Retina (tissue), 1 donor: ENCODE measurements at regions not wholly inside any gene's neighbourhood (a gene's known extent, or its start where the extent isn't known, plus 50 kb on each side); places are given as distances from the start of the nearest gene placed in this dataset.
A peak's percentile ranks its signal among the peaks of the same experiment; 100 is the strongest.
"Not testable (repeated sequence)": the region's sequence is repeated elsewhere in the genome, so short reads cannot be mapped to it uniquely, and the experiment has no call there.

Experiments used
- DNase-seq: peaks from one replicate; pipeline ENCODE4 v3.0.0-alpha.2; 2016

DNA sequence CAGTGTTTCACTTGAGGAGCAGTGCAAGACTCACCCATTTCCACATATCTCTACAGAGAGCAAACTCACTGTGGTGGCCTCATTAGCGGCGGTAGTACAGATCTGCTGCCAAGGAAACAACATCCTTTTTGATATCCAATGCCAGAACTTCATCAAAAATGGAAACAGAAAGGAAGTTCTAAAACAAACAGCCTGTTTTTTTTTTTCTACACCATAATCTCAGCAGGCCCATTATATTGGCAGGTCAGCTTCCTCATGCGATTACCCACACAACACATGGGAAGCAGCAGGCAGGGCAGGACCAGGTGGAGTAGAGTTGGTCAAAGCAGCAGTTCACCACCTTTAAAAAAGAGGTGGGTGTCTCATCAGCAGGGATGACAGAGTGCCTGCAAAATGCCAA is 678.9 kb upstream of the CELF4 start:
- no peak for DNase-seq

DNA sequence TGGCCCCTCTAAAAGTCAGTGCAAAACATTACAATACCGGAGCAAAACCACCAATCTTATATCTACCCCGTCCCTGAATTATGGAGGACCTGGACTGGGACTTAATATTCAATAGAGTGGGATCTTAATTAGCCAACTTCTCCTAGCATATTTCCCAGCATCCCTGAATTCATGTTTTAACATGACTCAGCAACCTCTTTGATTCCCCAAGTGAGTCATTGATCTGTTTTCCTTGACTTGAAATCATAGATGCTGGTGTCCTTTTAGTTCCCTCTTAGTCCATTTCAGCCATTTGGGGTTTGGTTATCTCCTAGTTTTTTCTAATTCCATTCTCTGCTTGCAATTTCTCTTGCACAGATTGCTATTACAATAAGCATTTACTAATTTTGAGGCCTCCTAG is 677.7 kb upstream of the CELF4 start:
- DNase-seq = no peak

GRCh38 chr18:38241736-38242135 is 676.1 kb upstream of the CELF4 start:
- no peak for DNase-seq

DNA sequence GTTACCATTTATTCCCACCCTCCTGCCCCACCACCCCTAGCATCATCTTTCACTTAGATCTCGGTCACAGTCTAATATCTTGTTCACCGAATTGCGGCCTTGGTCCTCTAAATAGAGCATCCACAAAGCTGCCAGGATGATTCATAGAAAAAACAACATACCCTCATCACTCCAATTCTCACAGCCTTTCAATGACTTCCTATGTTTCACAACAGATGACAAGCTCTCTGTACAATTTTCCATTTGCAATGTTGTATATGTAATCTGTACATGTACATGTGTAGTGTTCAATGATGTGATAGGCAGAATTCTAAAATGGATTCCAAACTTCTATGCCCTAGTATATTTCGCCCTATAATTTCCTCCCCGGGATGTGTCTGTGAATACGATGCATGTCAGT is 675.6 kb upstream of the CELF4 start:
- DNase-seq = no peak

GRCh38 chr18:38239606-38240005 is 674.0 kb upstream of the CELF4 start:
- DNase-seq = no peak

DNA sequence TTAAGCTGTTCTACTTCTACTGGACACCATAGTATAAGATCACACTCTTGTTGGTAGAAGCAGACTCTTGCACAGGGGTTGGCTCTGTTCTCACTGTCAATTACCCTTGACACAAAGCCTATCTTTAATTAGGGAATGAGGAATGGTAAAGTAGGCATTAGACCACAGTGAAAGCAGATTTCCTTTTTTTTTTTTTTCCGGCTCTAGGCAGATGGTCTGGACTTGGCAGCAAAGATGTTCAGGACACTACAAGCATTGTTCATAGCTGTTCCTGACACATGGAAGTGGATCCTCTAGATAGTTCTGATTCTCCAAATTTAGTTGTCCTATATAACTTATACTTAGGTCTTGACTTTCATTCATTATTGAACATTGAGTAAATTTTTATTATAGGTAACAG is 672.2 kb upstream of the CELF4 start:
- no peak for DNase-seq

DNA sequence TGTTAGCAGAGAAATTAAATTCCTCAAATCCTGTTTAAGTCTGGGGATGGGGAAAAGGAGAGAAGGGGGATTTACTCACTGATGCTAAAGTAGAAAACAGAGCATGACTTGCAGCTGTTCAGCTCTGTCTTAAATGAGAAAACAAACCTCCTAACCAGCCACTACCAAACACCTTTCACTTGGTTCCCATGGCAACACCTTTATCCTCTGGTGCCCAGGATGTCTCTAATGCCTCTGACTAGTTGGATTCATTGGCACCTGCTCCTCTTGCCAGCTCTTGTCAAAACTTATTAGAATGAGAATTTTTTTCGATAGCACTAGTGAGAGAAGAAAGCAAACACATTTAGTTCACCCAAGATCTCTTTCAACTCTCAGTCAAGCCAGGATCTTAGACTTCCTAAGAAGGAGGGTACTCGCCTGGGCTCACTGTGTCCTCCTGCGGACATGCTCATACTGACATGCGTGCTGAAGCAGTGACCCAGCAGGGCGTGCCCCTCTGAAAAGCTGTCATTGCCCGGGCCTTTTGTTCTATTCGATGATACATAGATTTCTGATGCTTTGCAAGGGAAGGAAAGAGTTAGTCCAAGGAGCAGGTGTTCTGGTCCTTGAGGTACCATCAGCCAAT is 656.0 kb upstream of the CELF4 start:
- peak; percentile 49 for DNase-seq

- no peak for DNase-seq
Measured at GRCh38 chr18:38198956-38199355, 633.4 kb upstream of the CELF4 start.

- no peak for DNase-seq
Measured at GRCh38 chr18:38198526-38198925, 632.9 kb upstream of the CELF4 start.

DNA sequence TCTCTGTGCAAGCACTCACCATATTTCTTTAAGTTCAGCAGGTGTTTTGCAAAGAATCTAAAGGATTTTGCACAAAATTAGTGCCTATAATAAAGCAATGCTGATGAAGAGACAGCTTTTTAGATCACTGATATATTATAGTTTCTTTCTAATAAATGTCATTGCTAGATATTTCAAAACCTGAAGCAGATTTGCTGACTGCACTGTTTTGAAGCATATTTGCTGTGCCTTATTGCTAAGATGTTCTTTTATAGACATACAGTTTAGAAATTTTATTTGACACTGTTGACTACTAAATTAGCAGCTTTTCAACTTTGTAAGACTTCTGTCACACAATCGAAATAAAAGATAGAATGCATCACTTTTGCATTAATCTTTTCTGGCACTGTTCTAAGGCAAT is 620.9 kb upstream of the CELF4 start:
- DNase-seq = no peak

DNA sequence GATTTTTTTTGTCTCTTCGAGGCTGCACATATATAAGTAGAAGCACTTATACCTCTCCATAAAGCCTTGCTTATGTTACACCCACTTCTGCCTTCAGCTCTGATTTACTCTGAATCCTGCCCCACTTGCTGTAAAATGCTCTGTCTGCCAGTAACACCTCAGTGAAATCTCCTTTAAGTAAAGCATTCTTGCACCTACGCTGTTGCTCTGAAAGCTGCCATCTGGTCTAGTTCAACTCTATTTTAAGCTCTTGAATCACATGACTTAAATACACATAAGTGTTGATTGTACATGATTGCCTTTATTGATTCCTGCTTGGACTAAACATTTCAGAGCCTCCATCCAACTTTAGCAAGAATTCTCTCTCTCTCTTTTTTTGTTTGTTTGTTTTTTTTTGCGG is 609.0 kb upstream of the CELF4 start:
- no peak for DNase-seq

DNA sequence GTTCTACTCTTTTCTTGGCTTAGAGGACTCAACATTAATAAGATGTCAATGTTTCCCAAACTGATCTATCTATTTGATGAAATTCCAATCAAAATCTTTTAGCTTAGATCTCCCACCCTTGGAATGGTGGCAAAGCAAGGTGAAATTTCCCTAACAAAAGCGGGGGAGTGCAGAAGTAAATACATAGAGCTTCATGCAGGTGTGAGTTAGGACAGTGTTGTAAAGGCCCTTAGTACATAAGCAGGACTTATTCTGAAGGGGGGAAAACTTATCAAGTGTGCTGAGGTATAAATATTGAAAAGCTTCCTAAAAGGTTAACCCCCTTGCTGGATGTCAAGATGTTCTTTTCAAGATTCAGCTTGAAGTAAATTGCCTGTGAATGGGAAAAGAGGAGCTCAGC is 608.6 kb upstream of the CELF4 start:
- no peak for DNase-seq

DNA sequence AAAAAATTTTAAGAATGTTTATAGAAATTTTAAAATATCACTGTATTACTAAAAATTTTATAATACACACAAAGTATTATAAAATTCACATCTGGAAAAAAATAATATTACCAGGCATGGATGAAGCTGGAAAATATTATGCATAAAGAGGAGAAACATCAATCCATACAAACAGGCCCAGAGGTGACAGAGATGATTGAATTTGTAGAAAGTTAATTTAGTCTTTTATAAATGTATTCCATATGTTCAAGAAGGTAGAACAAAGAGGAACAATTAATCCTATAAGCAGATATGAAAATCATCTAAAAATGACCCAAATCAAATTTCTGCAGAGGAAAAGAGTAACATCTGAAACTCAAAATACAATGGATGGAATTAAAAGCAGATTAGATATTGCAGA is 605.2 kb upstream of the CELF4 start:
- no peak for DNase-seq

DNA sequence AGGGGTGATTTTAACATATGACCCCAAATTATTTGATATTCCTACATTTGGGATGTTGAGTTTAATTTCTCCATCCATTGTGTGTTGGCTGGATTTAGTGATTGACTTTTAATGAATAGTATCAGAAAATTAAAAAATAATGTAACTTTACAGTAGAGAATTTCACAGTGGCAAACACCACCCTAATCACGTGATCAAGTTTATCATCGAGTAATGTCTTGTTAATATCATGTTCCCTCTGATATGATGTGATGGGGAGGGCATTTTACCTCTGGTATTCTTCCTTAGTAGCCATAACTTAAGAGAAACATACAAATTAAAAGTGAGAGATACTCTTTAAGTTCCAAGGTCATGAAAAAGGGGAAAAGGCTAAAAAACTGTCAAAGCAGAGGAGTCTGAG is 602.0 kb upstream of the CELF4 start:
- DNase-seq = no peak

DNA sequence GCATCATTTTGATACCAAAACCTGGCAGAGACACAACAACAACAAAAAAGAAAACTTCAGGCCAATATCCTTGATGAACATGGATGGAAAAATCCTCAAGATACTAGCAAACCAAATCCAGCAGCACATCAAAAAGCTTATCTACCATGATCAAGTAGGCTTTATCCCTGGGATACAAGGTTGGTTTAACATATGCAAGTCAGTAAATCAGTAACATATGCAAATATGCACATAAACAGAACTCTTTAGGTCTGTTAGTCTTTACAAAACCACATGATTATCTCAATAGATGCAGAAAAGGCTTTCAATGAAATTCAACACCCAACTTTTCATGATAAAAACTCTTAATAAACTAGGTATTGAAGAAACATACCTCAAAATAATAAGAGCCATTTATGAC is 587.5 kb upstream of the CELF4 start:
- not testable (repeated sequence) for DNase-seq

GRCh38 chr18:38116716-38117115 is 551.1 kb upstream of the CELF4 start:
- no peak for DNase-seq

- no peak for DNase-seq
Measured at GRCh38 chr18:38115201-38115600, 549.6 kb upstream of the CELF4 start.

DNA sequence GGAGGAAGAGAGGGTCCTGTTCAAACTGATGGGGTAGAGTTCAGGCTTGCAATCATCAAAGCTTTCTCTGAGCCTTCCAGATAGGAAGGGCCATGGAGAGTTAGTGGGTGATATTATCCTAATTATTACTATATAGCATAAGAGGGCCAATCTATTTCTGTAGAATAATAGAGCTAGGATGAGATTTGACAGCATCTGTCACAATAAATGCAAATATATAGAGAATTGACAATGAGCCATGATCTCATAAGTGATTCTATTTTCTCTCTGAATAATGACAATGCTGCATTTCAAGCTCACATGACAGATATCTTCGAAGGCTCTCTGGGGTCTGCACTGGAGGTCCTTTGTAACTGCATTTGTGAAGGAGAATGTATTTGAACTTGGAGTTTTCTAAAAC is 521.9 kb upstream of the CELF4 start:
- no peak for DNase-seq

GRCh38 chr18:38081516-38081915 is 515.9 kb upstream of the CELF4 start:
- DNase-seq = no peak

DNA sequence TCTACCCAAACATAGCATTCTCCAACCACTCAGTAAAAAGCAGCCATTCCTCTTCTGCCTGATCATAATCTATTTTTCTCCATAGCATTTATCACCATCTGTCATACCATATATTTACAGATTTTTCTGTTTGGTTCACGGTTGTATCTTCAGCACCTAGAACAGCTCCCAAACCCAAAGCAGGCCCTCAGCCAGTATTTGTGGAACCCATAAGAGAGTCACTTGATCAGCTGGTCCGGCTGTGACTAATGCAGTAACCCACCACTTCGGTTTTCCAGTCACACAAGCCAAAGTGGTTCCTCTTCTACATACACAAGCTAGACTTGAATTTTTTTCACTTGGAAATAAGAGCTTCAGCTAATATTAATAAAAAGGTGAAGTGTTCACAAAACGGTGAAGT is 511.6 kb upstream of the CELF4 start:
- no peak for DNase-seq

DNA sequence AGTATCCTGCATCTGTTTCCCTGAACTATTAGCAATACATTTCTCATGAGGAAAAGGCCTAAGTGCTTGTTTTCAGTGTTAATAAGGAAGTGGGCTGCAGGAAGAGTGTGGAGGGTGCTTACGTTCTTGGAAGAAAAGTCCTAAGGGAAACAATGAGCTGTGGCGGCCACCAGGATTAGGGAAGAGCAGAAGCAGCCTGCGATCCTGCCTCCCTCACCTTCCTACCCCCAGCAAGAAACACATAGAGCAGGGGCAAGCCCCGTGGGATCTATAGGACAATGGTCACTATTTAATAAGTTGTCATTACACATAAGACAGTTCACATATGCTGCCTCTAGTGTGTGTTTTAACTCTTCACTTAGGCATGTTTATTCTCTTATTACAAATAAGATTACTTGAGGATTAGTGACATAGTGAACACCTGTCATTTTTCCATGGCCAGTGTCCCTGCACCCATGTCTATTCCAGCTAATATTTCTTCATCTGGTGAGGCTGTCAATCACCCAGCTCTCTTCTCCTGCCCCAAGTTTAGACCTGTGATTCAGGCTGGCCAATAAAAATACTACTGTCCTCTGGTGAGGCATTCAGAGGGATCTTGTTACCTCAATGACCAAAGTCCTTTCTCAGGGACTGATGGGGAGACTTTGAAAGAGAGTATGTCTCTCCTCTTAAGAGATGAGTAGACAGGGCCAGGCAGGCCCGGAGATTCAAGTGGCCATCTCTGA is 510.9 kb upstream of the CELF4 start:
- DNase-seq = no peak

- no peak for DNase-seq
Measured at GRCh38 chr18:38074298-38074876, 508.8 kb upstream of the CELF4 start.

DNA sequence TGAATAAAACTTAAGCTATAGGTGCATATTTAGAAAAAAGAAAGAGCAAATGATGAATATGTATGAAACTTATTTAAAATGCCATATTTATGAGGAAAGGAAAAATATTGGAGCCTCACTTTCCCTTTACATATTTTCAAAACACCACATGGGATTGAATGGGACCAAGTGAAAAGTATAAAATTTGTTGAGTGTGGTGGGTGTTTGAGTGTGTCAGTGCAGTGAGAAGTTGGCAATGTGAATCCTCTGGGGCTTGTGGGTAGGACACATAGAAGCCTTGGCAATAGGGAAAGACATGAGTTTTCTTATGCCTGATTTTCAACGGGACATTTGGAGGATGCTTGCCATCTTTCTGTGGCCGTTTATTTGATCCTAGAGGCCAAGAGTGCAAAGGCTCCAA is 502.2 kb upstream of the CELF4 start:
- no peak for DNase-seq

GRCh38 chr18:38067086-38067485 is 501.5 kb upstream of the CELF4 start:
- no peak for DNase-seq
